ENCODE measurements at regions not wholly inside any gene's neighbourhood (a gene's known extent, or its start where the extent isn't known, plus 50 kb on each side); places are given as distances from the start of the nearest gene placed in this dataset.

DNA sequence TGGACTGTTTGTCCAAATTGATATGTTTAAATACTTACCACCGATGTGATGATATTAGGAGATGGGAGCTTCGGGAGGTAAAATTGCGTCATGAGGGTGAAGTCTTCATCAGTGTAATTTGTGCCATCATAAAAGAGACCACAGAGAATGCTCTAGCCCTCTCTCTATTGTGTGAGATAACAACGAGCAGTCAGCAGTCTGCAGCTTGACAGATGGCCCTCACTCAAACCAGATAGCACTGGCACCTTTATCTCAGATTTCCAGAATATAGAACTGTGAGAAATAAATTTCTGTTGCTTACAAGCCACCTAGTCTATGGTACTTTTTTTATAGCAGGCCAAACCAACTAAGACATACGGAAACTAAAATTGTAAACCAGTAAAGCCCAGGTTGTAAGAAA lies 1718.9 kb upstream of the MIR17HG start:
- TF ChIP-seq, protein P1, sequence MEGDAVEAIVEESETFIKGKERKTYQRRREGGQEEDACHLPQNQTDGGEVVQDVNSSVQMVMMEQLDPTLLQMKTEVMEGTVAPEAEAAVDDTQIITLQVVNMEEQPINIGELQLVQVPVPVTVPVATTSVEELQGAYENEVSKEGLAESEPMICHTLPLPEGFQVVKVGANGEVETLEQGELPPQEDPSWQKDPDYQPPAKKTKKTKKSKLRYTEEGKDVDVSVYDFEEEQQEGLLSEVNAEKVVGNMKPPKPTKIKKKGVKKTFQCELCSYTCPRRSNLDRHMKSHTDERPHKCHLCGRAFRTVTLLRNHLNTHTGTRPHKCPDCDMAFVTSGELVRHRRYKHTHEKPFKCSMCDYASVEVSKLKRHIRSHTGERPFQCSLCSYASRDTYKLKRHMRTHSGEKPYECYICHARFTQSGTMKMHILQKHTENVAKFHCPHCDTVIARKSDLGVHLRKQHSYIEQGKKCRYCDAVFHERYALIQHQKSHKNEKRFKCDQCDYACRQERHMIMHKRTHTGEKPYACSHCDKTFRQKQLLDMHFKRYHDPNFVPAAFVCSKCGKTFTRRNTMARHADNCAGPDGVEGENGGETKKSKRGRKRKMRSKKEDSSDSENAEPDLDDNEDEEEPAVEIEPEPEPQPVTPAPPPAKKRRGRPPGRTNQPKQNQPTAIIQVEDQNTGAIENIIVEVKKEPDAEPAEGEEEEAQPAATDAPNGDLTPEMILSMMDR (tag by site-specific recombination; IDR thresholded peaks at IDR 0.05): no peak
- TF ChIP-seq BCL11A (tag by site-specific recombination; IDR thresholded peaks at IDR 0.05; ENCODE audit: low read depth) (no peak), SETDB1 (IDR thresholded peaks at IDR 0.05; ENCODE audit: insufficient read length, low read length) (no peak), ZNF138 (tag by site-specific recombination; IDR thresholded peaks at IDR 0.05; ENCODE audit: borderline replicate concordance) (no peak), ZNF776 (tag by site-specific recombination; IDR thresholded peaks at IDR 0.05; ENCODE audit: borderline replicate concordance) (no peak), ZNF670 (tag by site-specific recombination; IDR thresholded peaks at IDR 0.05; ENCODE audit: low read depth) (no peak), ZNF510 (tag by site-specific recombination; IDR thresholded peaks at IDR 0.05; ENCODE audit: insufficient replicate concordance) (no peak), ZBTB8A (tag by site-specific recombination; IDR thresholded peaks at IDR 0.05) (no peak), PRDM2 (tag by site-specific recombination; IDR thresholded peaks at IDR 0.05; ENCODE audit: borderline replicate concordance) (no peak), YY1 (tag by site-specific recombination; IDR thresholded peaks at IDR 0.05) (no peak)
- TF ChIP-seq, protein P2, sequence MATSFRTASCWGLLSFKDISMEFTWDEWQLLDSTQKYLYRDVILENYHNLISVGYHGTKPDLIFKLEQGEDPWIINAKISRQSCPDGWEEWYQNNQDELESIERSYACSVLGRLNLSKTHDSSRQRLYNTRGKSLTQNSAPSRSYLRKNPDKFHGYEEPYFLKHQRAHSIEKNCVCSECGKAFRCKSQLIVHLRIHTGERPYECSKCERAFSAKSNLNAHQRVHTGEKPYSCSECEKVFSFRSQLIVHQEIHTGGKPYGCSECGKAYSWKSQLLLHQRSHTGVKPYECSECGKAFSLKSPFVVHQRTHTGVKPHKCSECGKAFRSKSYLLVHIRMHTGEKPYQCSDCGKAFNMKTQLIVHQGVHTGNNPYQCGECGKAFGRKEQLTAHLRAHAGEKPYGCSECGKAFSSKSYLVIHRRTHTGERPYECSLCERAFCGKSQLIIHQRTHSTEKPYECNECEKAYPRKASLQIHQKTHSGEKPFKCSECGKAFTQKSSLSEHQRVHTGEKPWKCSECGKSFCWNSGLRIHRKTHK (tag by site-specific recombination; IDR thresholded peaks at IDR 0.05): no peak
- TF ChIP-seq, protein P3, sequence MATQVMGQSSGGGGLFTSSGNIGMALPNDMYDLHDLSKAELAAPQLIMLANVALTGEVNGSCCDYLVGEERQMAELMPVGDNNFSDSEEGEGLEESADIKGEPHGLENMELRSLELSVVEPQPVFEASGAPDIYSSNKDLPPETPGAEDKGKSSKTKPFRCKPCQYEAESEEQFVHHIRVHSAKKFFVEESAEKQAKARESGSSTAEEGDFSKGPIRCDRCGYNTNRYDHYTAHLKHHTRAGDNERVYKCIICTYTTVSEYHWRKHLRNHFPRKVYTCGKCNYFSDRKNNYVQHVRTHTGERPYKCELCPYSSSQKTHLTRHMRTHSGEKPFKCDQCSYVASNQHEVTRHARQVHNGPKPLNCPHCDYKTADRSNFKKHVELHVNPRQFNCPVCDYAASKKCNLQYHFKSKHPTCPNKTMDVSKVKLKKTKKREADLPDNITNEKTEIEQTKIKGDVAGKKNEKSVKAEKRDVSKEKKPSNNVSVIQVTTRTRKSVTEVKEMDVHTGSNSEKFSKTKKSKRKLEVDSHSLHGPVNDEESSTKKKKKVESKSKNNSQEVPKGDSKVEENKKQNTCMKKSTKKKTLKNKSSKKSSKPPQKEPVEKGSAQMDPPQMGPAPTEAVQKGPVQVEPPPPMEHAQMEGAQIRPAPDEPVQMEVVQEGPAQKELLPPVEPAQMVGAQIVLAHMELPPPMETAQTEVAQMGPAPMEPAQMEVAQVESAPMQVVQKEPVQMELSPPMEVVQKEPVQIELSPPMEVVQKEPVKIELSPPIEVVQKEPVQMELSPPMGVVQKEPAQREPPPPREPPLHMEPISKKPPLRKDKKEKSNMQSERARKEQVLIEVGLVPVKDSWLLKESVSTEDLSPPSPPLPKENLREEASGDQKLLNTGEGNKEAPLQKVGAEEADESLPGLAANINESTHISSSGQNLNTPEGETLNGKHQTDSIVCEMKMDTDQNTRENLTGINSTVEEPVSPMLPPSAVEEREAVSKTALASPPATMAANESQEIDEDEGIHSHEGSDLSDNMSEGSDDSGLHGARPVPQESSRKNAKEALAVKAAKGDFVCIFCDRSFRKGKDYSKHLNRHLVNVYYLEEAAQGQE (tag by site-specific recombination; IDR thresholded peaks at IDR 0.05): no peak

Data from HEK293 (cell line).